GM12878 (cell line): ENCODE measurements at regions not wholly inside any gene's neighbourhood (a gene's known extent, or its start where the extent isn't known, plus 50 kb on each side); places are given as distances from the start of the nearest gene placed in this dataset.

ENCODE experiments used
- CREM ChIP-seq: IDR thresholded peaks from 2 replicates; pipeline ENCODE4 v1.6.1; 2014; ENCODE audit warnings: antibody characterized with exemption, low read depth
- POLR2A ChIP-seq: IDR thresholded peaks from 2 replicates; pipeline ENCODE4 v1.6.1; 2011; ENCODE audit warnings: low read depth, mild to moderate bottlenecking, low read length
- ZBTB33 ChIP-seq: fragments of 450-650 bp; IDR thresholded peaks from 2 replicates; pipeline ENCODE4 v1.6.1; 2017; ENCODE audit warnings: mild to moderate bottlenecking
- TF ChIP-seq, protein P1 (sequence below), 3 experiments: IDR thresholded peaks in 2 of 3; conservative IDR thresholded peaks in 1 of 3; 2 replicates each; pipeline ENCODE4 v1.5.1; 2011; ENCODE audit warnings: low read depth in 3 of 3, low read length in 3 of 3, mild to moderate bottlenecking in 3 of 3, control low read depth in 2 of 3, moderate library complexity in 2 of 3, inconsistent platforms in 1 of 3, mixed read lengths in 1 of 3; ENCODE audit not compliant: control insufficient read depth in 2 of 3, insufficient read depth in 1 of 3; ENCODE audit errors: extremely low read depth in 1 of 3

GRCh38 chr15:62407962-62408361, 242.9 kb upstream of the C2CD4B start:
- no peak for TF ChIP-seq CREM
- no peak for TF ChIP-seq POLR2A
- TF ChIP-seq ZBTB33: no peak
- TF ChIP-seq, protein P1, sequence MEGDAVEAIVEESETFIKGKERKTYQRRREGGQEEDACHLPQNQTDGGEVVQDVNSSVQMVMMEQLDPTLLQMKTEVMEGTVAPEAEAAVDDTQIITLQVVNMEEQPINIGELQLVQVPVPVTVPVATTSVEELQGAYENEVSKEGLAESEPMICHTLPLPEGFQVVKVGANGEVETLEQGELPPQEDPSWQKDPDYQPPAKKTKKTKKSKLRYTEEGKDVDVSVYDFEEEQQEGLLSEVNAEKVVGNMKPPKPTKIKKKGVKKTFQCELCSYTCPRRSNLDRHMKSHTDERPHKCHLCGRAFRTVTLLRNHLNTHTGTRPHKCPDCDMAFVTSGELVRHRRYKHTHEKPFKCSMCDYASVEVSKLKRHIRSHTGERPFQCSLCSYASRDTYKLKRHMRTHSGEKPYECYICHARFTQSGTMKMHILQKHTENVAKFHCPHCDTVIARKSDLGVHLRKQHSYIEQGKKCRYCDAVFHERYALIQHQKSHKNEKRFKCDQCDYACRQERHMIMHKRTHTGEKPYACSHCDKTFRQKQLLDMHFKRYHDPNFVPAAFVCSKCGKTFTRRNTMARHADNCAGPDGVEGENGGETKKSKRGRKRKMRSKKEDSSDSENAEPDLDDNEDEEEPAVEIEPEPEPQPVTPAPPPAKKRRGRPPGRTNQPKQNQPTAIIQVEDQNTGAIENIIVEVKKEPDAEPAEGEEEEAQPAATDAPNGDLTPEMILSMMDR (IDR thresholded peaks at IDR 0.05 in 2 of 3, conservative IDR thresholded peaks at IDR 0.05 in 1 of 3; ENCODE audit: control insufficient read depth in 2 of 3, extremely low read depth in 1 of 3, insufficient read depth in 1 of 3, low read depth in 3 of 3, low read length in 3 of 3): no peak
